ENCODE measurements at regions not wholly inside any gene's neighbourhood (a gene's known extent, or its start where the extent isn't known, plus 50 kb on each side); places are given as distances from the start of the nearest gene placed in this dataset.
"Not testable (repeated sequence)": the region's sequence is repeated elsewhere in the genome, so short reads cannot be mapped to it uniquely, and the experiment has no call there.

- DNase-seq (ENCODE audit: low read depth, low spot score): no peak
- dilution Hi-C loops (cut with MboI; ENCODE audit: extremely low pct_ligation_motif_present, low sequenced_read_pairs): no loop called here
- H3K4me3 ChIP-seq (ENCODE audit: control insufficient read depth in 2 of 3, extremely low read depth in 1 of 3, insufficient read depth in 2 of 3, low read depth in 1 of 3, low read length in 3 of 3): no peak overlapping the region
- no peak for FAIRE-seq
- no peak overlapping the region for H3K4me2 ChIP-seq (ENCODE audit: control insufficient read depth, extremely low read depth, insufficient read depth, low read depth, low read length)
- no peak for TF ChIP-seq EZH2 (IDR thresholded peaks at IDR 0.05; ENCODE audit: low read length)
- no peaks in the 10 kb centered on the region for H3K27me3 ChIP-seq (ENCODE audit: control insufficient read depth, extremely low read depth, insufficient read depth, low read length)
- no peaks in the 10 kb centered on the region for H4K20me1 ChIP-seq (ENCODE audit: control insufficient read depth, extremely low read depth, insufficient read depth, low read length)
- H2AFZ ChIP-seq (ENCODE audit: control insufficient read depth, low read length): no peak overlapping the region
- no peak overlapping the region for H3K27ac ChIP-seq (ENCODE audit: control insufficient read depth, insufficient read depth, low read length)
- no peaks in the 10 kb centered on the region for H3K9me1 ChIP-seq (ENCODE audit: control insufficient read depth, extremely low read depth, insufficient read depth, low read length)
- H3K9me3 ChIP-seq (ENCODE audit: control insufficient read depth, low read depth, low read length): peaks cover 7% of the 10 kb centered on the region
- no peaks in the 10 kb centered on the region for H3K4me1 ChIP-seq (ENCODE audit: control insufficient read depth, extremely low read depth, insufficient read depth, low read length)
- H3K36me3 ChIP-seq (ENCODE audit: control insufficient read depth in 2 of 2, extremely low read depth in 1 of 2, insufficient read depth in 2 of 2, low read length in 2 of 2): no peaks in the 10 kb centered on the region
- no peaks in the 10 kb centered on the region for H3K79me2 ChIP-seq (ENCODE audit: control insufficient read depth, insufficient read depth, low read length)
- no peak overlapping the region for H3K9ac ChIP-seq (ENCODE audit: control insufficient read depth, extremely low read depth, insufficient read depth, low read length)
Observed at GRCh38 chr10:131038056-131038455, 273.5 kb downstream of the TCERG1L start.

- Histone ChIP-seq H3K27ac (ENCODE audit: control insufficient read depth, insufficient read depth, low read length) (no peak overlapping the region), H3K36me3 (ENCODE audit: control insufficient read depth in 2 of 2, extremely low read depth in 1 of 2, insufficient read depth in 2 of 2, low read length in 2 of 2) (no peaks in the 10 kb centered on the region), H3K4me2 (ENCODE audit: control insufficient read depth, extremely low read depth, insufficient read depth, low read depth, low read length) (no peak overlapping the region), H3K9ac (ENCODE audit: control insufficient read depth, extremely low read depth, insufficient read depth, low read length) (no peak overlapping the region), H3K9me3 (ENCODE audit: control insufficient read depth, low read depth, low read length) (peaks cover 7% of the 10 kb centered on the region), H4K20me1 (ENCODE audit: control insufficient read depth, extremely low read depth, insufficient read depth, low read length) (no peaks in the 10 kb centered on the region), H3K4me3 (ENCODE audit: control insufficient read depth in 2 of 3, extremely low read depth in 1 of 3, insufficient read depth in 2 of 3, low read depth in 1 of 3, low read length in 3 of 3) (no peak overlapping the region), H3K9me1 (ENCODE audit: control insufficient read depth, extremely low read depth, insufficient read depth, low read length) (no peaks in the 10 kb centered on the region), H3K79me2 (ENCODE audit: control insufficient read depth, insufficient read depth, low read length) (no peaks in the 10 kb centered on the region), H3K4me1 (ENCODE audit: control insufficient read depth, extremely low read depth, insufficient read depth, low read length) (no peaks in the 10 kb centered on the region), H2AFZ (ENCODE audit: control insufficient read depth, low read length) (no peak overlapping the region), H3K27me3 (ENCODE audit: control insufficient read depth, extremely low read depth, insufficient read depth, low read length) (no peaks in the 10 kb centered on the region)
- TF ChIP-seq EZH2 (IDR thresholded peaks at IDR 0.05; ENCODE audit: low read length): no peak
- no peak for TF ChIP-seq CTCF (optimal IDR thresholded peaks at IDR 0.05 in 1 of 3, IDR thresholded peaks at IDR 0.05 in 1 of 3, conservative IDR thresholded peaks at IDR 0.05 in 1 of 3; ENCODE audit: extremely low read depth in 1 of 3, insufficient read depth in 2 of 3, low read length in 3 of 3)
- DNase-seq (ENCODE audit: low read depth, low spot score) (no peak), FAIRE-seq (no peak)
- dilution Hi-C loops (cut with MboI; ENCODE audit: extremely low pct_ligation_motif_present, low sequenced_read_pairs): no loop called here
Observed at GRCh38 chr10:131041031-131041430, 270.5 kb downstream of the TCERG1L start.

GRCh38 chr10:131041441-131041840 lies 270.1 kb downstream of the TCERG1L start:
- FAIRE-seq (no peak), DNase-seq (ENCODE audit: low read depth, low spot score) (no peak)
- Histone ChIP-seq H3K9me3 (ENCODE audit: control insufficient read depth, low read depth, low read length) (peaks cover 9% of the 10 kb centered on the region), H3K27ac (ENCODE audit: control insufficient read depth, insufficient read depth, low read length) (no peak overlapping the region), H3K27me3 (ENCODE audit: control insufficient read depth, extremely low read depth, insufficient read depth, low read length) (no peaks in the 10 kb centered on the region), H3K4me2 (ENCODE audit: control insufficient read depth, extremely low read depth, insufficient read depth, low read depth, low read length) (no peak overlapping the region), H3K79me2 (ENCODE audit: control insufficient read depth, insufficient read depth, low read length) (no peaks in the 10 kb centered on the region), H3K4me3 (ENCODE audit: control insufficient read depth in 2 of 3, extremely low read depth in 1 of 3, insufficient read depth in 2 of 3, low read depth in 1 of 3, low read length in 3 of 3) (no peak overlapping the region), H3K36me3 (ENCODE audit: control insufficient read depth in 2 of 2, extremely low read depth in 1 of 2, insufficient read depth in 2 of 2, low read length in 2 of 2) (no peaks in the 10 kb centered on the region), H4K20me1 (ENCODE audit: control insufficient read depth, extremely low read depth, insufficient read depth, low read length) (no peaks in the 10 kb centered on the region), H3K9ac (ENCODE audit: control insufficient read depth, extremely low read depth, insufficient read depth, low read length) (no peak overlapping the region), H2AFZ (ENCODE audit: control insufficient read depth, low read length) (no peak overlapping the region), H3K9me1 (ENCODE audit: control insufficient read depth, extremely low read depth, insufficient read depth, low read length) (no peaks in the 10 kb centered on the region), H3K4me1 (ENCODE audit: control insufficient read depth, extremely low read depth, insufficient read depth, low read length) (no peaks in the 10 kb centered on the region)
- no peak for TF ChIP-seq EZH2 (IDR thresholded peaks at IDR 0.05; ENCODE audit: low read length)
- no peak for TF ChIP-seq CTCF (optimal IDR thresholded peaks at IDR 0.05 in 1 of 3, IDR thresholded peaks at IDR 0.05 in 1 of 3, conservative IDR thresholded peaks at IDR 0.05 in 1 of 3; ENCODE audit: extremely low read depth in 1 of 3, insufficient read depth in 2 of 3, low read length in 3 of 3)
- dilution Hi-C loops (cut with MboI; ENCODE audit: extremely low pct_ligation_motif_present, low sequenced_read_pairs): no loop called here

GRCh38 chr10:131042015-131042414 lies 269.5 kb downstream of the TCERG1L start:
- H3K27ac ChIP-seq (ENCODE audit: control insufficient read depth, insufficient read depth, low read length); H3K4me1 ChIP-seq (ENCODE audit: control insufficient read depth, extremely low read depth, insufficient read depth, low read length); H3K9me1 ChIP-seq (ENCODE audit: control insufficient read depth, extremely low read depth, insufficient read depth, low read length); dilution Hi-C loops (cut with MboI; ENCODE audit: extremely low pct_ligation_motif_present, low sequenced_read_pairs); H3K4me3 ChIP-seq (ENCODE audit: control insufficient read depth in 2 of 3, extremely low read depth in 1 of 3, insufficient read depth in 2 of 3, low read depth in 1 of 3, low read length in 3 of 3); H3K79me2 ChIP-seq (ENCODE audit: control insufficient read depth, insufficient read depth, low read length); H3K9me3 ChIP-seq (ENCODE audit: control insufficient read depth, low read depth, low read length); H4K20me1 ChIP-seq (ENCODE audit: control insufficient read depth, extremely low read depth, insufficient read depth, low read length); H3K36me3 ChIP-seq (ENCODE audit: control insufficient read depth in 2 of 2, extremely low read depth in 1 of 2, insufficient read depth in 2 of 2, low read length in 2 of 2); H3K9ac ChIP-seq (ENCODE audit: control insufficient read depth, extremely low read depth, insufficient read depth, low read length); FAIRE-seq; H3K4me2 ChIP-seq (ENCODE audit: control insufficient read depth, extremely low read depth, insufficient read depth, low read depth, low read length); H3K27me3 ChIP-seq (ENCODE audit: control insufficient read depth, extremely low read depth, insufficient read depth, low read length); H2AFZ ChIP-seq (ENCODE audit: control insufficient read depth, low read length); DNase-seq (ENCODE audit: low read depth, low spot score): not testable (repeated sequence)
